Islet precursor cell (in vitro differentiated cells): ENCODE measurements at regions not wholly inside any gene's neighbourhood (a gene's known extent, or its start where the extent isn't known, plus 50 kb on each side); places are given as distances from the start of the nearest gene placed in this dataset.
"Not testable (repeated sequence)": the region's sequence is repeated elsewhere in the genome, so short reads cannot be mapped to it uniquely, and the experiment has no call there.

ENCODE experiments used
- DNase-seq: peaks from one replicate; pipeline ENCODE4 v3.0.0-alpha.2; 2018

DNA sequence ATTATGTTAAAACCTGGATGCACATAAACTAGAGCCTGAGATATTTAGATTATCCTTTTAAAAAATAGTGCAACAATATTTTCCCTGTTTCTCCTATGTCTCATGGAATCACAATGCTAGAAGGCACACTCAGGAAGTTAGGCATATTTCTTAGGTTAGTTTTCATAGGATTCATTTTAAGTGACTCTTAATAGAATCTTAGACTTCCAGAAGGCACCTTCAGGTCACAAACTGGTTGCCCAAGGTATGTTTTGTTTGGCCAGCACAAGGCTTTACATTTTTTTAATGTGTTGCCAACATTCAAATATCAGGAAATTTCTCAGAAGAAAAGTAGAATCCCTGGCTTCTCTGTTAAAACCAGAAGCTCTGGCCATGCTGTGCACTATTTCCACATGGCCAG is 129.3 kb downstream of the LNPK start:
- DNase-seq, result no peak

GRCh38 chr2:175872005-175872348 is 130.1 kb downstream of the LNPK start:
- no peak for DNase-seq

DNA sequence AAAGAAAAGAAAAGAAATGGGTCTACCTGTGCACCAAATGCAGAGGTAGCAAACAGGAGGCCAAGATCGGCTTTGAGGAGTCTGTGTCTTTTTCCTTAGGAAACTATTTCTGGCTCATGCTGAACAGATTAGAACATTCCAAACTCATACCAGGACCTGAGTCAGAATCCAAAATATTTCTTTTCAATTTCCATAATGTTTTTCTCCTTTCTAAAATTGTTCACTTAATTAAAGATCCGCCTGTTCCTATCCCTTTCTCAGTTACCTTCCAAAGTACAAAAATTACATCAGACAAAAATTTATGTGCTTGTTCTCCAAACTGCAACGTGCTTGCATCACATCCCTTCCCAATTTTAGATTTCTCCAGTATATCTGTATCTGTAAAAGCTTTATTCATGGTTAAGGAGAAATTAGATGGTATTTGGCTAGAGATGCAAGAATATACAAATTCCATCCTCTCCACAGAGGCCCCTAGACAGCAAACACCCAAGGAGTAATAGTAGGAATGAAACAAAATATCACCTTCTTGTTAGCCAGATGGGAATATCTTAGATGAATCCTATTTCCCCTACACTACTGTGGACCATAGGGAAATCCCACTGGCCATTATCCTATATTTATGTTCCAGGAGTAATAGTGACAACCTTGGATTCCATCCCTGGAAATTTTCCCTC is 130.6 kb downstream of the LNPK start:
- no peak for DNase-seq

GRCh38 chr2:175865716-175866115 is 136.4 kb downstream of the LNPK start:
- DNase-seq, result no peak

- DNase-seq, result no peak
Observed at GRCh38 chr2:175864137-175864850, 137.8 kb downstream of the LNPK start.

DNA sequence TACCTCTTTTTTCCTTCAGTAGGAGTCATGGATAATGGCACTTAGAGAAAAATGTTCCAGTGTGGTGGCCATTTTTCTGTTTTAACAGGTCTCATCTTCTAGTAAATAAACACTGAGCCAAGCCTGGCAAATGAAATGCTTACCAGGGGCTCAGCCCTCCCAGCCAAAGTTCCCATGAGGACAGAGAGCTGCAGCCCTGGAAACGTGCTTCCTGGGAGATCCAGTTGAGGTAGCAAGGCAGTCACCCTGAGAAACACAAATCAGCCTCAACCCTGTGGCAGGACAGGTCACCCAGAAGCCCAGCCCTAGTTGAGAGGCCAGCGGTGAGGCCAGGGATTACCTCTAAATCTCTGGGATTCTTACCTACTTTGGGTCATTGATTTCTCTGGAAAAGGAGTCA is 140.1 kb downstream of the LNPK start:
- no peak for DNase-seq

DNA sequence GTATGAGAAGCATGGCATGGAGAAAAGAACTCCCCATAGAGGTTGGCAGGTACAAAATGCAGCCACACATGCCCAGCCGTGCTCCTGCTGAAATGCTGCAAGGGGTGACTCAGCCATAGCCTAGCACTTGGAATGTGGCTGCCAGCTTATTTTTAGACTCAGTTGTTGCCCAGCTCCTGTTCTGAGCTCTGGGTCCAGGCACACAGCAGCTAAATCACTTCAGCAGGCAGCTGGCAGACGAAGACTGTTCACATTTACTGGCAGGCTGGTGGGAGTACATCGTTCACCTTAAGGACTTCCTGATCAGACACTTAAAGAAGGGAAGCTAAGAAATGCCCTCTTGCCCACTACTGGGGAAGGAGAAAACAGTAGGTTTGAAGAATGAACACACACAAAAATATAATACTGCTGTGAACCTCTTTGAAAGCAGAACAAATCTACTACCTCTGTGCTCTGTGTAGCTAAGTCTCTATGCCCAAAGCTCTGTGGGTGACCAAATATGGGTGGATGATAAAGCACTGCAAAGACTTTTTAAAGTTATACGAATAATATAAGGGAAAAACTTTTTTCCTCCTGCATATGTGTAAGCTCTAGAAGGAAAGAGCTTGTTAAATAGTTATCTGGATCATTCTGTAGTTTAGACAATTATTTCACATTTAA is 146.1 kb downstream of the LNPK start:
- DNase-seq, result peak; percentile 80

DNA sequence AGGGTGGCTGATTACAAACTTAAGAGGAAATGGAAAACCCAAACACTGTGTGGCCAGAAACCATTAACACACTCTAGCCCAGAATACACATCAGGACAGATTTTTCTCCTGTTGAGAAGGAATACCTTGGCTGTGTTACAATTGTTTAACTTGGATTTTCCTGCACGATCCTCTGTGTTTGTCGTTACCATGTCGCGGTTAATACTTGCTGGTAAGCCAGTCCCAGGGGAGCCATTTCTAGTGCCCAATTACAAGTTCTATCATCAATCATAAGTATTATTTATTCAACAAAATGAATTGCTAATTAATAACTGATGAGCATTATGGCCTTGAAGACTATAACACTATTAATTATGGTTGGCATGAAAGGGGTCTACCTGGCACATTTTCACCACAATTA is 146.8 kb downstream of the LNPK start:
- no peak for DNase-seq

GRCh38 chr2:175854665-175855064 is 147.4 kb downstream of the LNPK start:
- DNase-seq, result no peak

- DNase-seq, result no peak
Observed at GRCh38 chr2:175854129-175854528, 147.9 kb downstream of the LNPK start.

DNA sequence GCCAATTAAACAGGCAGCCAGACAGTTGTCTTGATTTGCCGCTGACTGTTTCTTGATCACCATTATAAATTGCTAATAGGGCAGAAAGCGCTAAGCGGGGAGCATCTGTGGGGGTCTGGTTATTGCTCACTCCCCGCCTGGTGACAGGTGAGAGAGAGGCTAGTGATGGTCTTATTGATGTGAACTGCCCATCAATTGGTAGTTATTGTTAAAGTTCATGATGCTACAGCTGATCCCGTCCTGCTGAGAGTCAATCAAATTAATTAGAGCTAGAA is 148.5 kb downstream of the LNPK start:
- no peak for DNase-seq

- DNase-seq, result no peak
Observed at GRCh38 chr2:175852879-175853615, 149.0 kb downstream of the LNPK start.

- no peak for DNase-seq
Observed at GRCh38 chr2:175847128-175847527, 154.9 kb downstream of the LNPK start.

GRCh38 chr2:175844169-175844568 is 157.9 kb downstream of the LNPK start:
- no peak for DNase-seq

GRCh38 chr2:175843625-175844024 is 158.4 kb downstream of the LNPK start:
- DNase-seq, result no peak

- DNase-seq, result no peak
Observed at GRCh38 chr2:175842996-175843395, 159.1 kb downstream of the LNPK start.

DNA sequence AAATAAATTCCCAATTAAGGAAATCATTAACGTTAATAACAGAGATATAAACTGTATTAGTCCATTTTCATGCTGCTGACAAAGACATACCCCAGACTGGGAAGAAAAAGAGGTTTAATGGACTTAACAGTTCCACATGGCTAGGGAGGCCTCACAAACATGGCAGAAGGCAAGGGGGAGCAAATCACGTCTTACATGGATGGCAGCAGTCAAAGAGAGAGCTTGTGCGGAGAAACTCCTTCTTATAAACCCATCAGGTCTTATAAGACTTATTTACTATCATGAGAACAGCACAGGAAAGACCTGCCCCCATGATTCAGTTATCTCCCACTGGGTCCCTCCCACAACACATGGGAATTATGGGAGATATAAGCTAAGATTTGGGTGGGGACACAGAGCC is 161.3 kb downstream of the LNPK start:
- DNase-seq, result not testable (repeated sequence)

- DNase-seq, result no peak
Observed at GRCh38 chr2:175840256-175840655, 161.8 kb downstream of the LNPK start.

DNA sequence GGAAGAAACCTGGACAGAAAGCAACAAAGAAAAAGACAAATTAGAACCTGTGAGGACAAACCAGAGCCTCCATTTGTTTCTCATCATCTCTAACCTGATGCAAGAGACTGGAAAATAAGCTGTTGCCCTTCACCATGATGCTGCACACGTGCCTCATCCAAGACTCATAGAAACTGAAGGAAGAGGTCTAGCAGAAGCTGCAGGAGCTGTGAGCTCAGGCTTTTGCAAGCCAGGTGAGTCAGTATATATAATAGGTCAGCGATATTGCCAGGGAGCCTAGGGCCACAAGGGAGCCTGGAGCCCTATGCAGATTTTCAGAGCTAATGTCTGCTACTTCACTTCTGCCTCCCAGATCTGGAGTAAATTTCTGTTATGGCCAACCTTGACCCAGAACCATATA is 163.1 kb downstream of the LNPK start:
- DNase-seq, result no peak

DNA sequence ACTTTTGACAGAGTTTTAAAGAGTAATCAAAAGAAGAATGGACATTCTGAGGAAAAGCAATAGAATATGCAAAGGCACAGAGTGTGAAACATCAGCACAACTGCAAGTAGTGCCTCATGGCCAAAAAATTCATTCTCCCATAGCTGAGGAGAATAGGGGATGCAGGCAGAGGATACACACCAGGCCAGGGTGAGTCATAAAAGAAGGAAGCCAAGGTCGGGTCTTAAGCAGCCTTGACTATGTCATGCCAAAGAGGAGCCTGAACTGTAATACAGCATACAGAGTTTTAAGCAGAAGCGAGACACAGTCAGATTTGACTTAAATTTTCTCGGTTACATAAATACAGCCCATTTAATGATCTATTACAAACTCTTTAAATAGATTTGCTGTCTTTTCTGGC is 165.0 kb downstream of the LNPK start:
- peak; percentile 87 for DNase-seq

DNA sequence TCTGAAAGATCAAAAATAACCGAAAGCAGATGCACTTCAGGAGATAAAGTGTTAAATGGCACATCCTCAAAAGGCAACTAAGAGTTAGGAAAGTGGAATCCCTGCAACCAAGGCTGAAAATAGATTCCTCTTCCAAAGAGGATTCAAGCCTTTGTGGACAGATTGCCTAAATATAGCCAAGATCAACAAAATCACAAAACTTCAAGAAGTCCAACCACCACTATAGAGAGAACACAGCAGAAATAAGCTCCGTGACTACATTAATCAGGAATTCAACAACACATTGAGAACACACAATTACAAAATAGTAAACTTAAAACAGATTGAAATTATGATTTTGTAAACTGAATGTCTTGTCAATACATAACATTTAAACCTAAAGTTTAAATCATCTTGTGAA is 165.7 kb downstream of the LNPK start:
- DNase-seq, result no peak

DNA sequence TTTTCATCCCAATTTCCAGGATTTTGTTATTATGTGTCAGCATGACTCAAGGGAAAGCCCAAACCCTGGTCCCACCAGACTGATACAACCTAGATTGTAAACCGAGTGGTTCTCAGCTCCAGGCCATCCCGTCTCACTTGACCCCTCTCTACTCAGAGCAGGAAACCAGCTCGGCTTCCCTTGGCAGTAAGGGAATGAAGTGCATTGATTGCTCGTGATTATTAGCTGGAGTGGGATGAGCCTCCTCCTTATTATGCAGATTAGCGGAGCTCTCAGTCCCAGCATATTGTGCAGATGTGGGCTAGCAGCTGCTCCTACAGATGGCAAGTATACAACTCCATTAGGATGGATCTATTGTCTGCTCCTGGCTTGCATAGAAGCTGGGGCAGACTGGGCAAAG is 167.6 kb downstream of the LNPK start:
- DNase-seq, result peak; percentile 67

DNA sequence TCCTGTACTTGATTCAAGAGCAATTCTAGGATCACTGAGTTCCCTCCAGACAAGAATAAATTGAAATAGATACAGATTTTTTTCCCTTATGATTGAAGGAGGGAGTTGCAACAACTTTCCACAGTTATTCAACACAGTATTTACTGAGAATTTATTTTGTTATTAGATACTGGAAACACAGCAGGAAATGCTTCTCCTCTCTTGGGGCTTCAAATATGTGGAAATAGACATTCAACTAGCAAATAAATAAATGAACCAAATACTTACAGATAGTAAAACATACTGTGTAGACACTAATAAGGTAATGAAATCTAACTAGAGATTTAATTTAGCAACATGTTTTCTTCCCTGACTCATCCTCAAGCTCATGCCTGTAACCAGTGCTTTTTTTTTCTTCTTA is 169.2 kb downstream of the LNPK start:
- no peak for DNase-seq

GRCh38 chr2:175829741-175830140 is 172.3 kb downstream of the LNPK start:
- no peak for DNase-seq
